Spleen (tissue), 7 donors: ENCODE measurements at regions not wholly inside any gene's neighbourhood (a gene's known extent, or its start where the extent isn't known, plus 50 kb on each side); places are given as distances from the start of the nearest gene placed in this dataset.

Source experiments
- CTCF ChIP-seq, 11 experiments: fragments of 200-600 bp in 7 of 11; fragments of 450-650 bp in 4 of 11; sonication (generic) in 4 of 11; IDR thresholded peaks in 8 of 11; conservative IDR thresholded peaks in 3 of 11; 1 replicate in 7 of 11; 2 replicates in 4 of 11; pipeline versions ENCODE4 v1.4.0 to v1.8.0; 2016 to 2021; ENCODE audit warnings: antibody characterized with exemption in 11 of 11, inconsistent platforms in 4 of 11, mild to moderate bottlenecking in 1 of 11
- POLR2A ChIP-seq, 3 donors: fragments of 450-650 bp; IDR thresholded peaks; one replicate each; pipeline ENCODE4 v1.5.1; 2017; ENCODE audit warnings: antibody characterized with exemption in 3 of 3, mild to moderate bottlenecking in 1 of 3
- POLR2AphosphoS5 ChIP-seq, 3 donors: sonication (generic); formaldehyde crosslinking; IDR thresholded peaks; one replicate each; pipeline ENCODE4 v1.5.1; 2017; ENCODE audit warnings: antibody characterized with exemption in 3 of 3
- donor health status: DM: no; HTN: no; CAD: no; lungs with moderate emphysema.
- donor health status: DM: no; HTN: no; CAD: no.
- donor health status: DM: no; HTN: no; CAD: no.

GRCh38 chr1:209218113-209218512 is 365.4 kb upstream of the CAMK1G start:
- TF ChIP-seq POLR2AphosphoS5 (IDR thresholded peaks at IDR 0.05) (no peak), CTCF (IDR thresholded peaks at IDR 0.05 in 8 of 11, conservative IDR thresholded peaks at IDR 0.05 in 3 of 11) (no peak), POLR2A (IDR thresholded peaks at IDR 0.05) (no peak)
